OCI-LY3 (cell line): ENCODE measurements at regions not wholly inside any gene's neighbourhood (a gene's known extent, or its start where the extent isn't known, plus 50 kb on each side); places are given as distances from the start of the nearest gene placed in this dataset.

Experiments used
- H2AFZ ChIP-seq: fragments of 200-600, 300-600 bp; shearing (Covaris generic); 2 replicates; pipeline ENCODE4 v1.6.0; 2014; ENCODE audit warnings: antibody characterized with exemption, low read depth, low read length
- H3K27ac ChIP-seq: fragments of 200-600, 300-600 bp; sonication (generic); 2 replicates; pipeline ENCODE4 v1.5.1; 2014; ENCODE audit warnings: mild to moderate bottlenecking, low read length, moderate library complexity, mixed read lengths
- H3K27me3 ChIP-seq: fragments of 200-600, 300-600 bp; sonication (generic); 2 replicates; pipeline ENCODE4 v1.6.1; 2014; ENCODE audit warnings: low read depth, low read length, mixed read lengths
- H3K36me3 ChIP-seq: fragments of 200-600, 300-600 bp; sonication (generic); replicated peaks from 2 replicates; pipeline ENCODE3; 2014; ENCODE audit warnings: low read depth, low read length, mixed read lengths
- H3K4me1 ChIP-seq: fragments of 300-600, 200-600 bp; sonication (generic); 2 replicates; pipeline ENCODE4 v1.6.1; 2014; ENCODE audit warnings: low read length, mixed read lengths
- H3K4me2 ChIP-seq: fragments of 200-600, 300-600 bp; sonication (generic); 2 replicates; pipeline ENCODE4 v1.6.1; 2014; ENCODE audit warnings: low read length, mixed read lengths
- H3K4me3 ChIP-seq: fragments of 300-600, 200-600 bp; sonication (generic); 2 replicates; pipeline ENCODE4 v1.5.1; 2014; ENCODE audit warnings: antibody characterized with exemption, mild to moderate bottlenecking, low read length, moderate library complexity
- H3K79me2 ChIP-seq: fragments of 300-600, 200-600 bp; shearing (Covaris generic); 2 replicates; pipeline ENCODE4 v1.6.1; 2014; ENCODE audit warnings: mild to moderate bottlenecking, low read length, mixed read lengths
- H3K9ac ChIP-seq: fragments of 300-600, 200-600 bp; shearing (Covaris generic); 2 replicates; pipeline ENCODE4 v1.6.0; 2014; ENCODE audit warnings: mild to moderate bottlenecking, low read length, moderate library complexity
- H3K9me3 ChIP-seq: fragments of 200-600, 300-600 bp; shearing (Covaris generic); 2 replicates; pipeline ENCODE4 v1.6.1; 2014; ENCODE audit warnings: low read length, mixed read lengths; ENCODE audit not compliant: insufficient read depth
- H4K20me1 ChIP-seq: fragments of 200-600, 300-600 bp; sonication (generic); 2 replicates; pipeline ENCODE4 v1.6.1; 2016; ENCODE audit warnings: low read length, mixed read lengths; ENCODE audit not compliant: insufficient read depth
- CTCF ChIP-seq: fragments of 200-600, 300-600 bp; sonication (generic); IDR thresholded peaks from 2 replicates; pipeline ENCODE4 v1.5.1; 2014; ENCODE audit warnings: antibody characterized with exemption, low read length, low read depth
- EZH2phosphoT487 ChIP-seq: fragments of 200-600 bp; shearing (Covaris generic); IDR thresholded peaks from 2 replicates; pipeline ENCODE4 v1.6.1; 2018; ENCODE audit warnings: antibody characterized with exemption, mixed run types, low read depth

GRCh38 chr2:215717501-215718381, 281.9 kb upstream of the FN1 start:
- no peaks in the 10 kb centered on the region for H3K4me1 ChIP-seq
- H3K9me3 ChIP-seq: no peaks in the 10 kb centered on the region
- no peak overlapping the region for H3K4me2 ChIP-seq
- H3K79me2 ChIP-seq: no peaks in the 10 kb centered on the region
- no peaks in the 10 kb centered on the region for H4K20me1 ChIP-seq
- no peak overlapping the region for H3K9ac ChIP-seq
- no peak overlapping the region for H3K27ac ChIP-seq
- TF ChIP-seq CTCF (no peak), EZH2phosphoT487 (no peak)
- H3K27me3 ChIP-seq: no peaks in the 10 kb centered on the region
- no peak overlapping the region for H3K4me3 ChIP-seq
- H3K36me3 ChIP-seq: no peaks in the 10 kb centered on the region
- no peak overlapping the region for H2AFZ ChIP-seq

- no peak overlapping the region for H2AFZ ChIP-seq
- H3K27ac ChIP-seq: no peak overlapping the region
- H3K36me3 ChIP-seq: no peaks in the 10 kb centered on the region
- H3K79me2 ChIP-seq: no peaks in the 10 kb centered on the region
- H3K9me3 ChIP-seq: no peaks in the 10 kb centered on the region
- no peak for TF ChIP-seq EZH2phosphoT487
- TF ChIP-seq CTCF: no peak
- H4K20me1 ChIP-seq: no peaks in the 10 kb centered on the region
- no peak overlapping the region for H3K4me3 ChIP-seq
- no peak overlapping the region for H3K4me2 ChIP-seq
- H3K9ac ChIP-seq: no peak overlapping the region
- no peaks in the 10 kb centered on the region for H3K4me1 ChIP-seq
- no peaks in the 10 kb centered on the region for H3K27me3 ChIP-seq
Observed at GRCh38 chr2:215716956-215717355, 281.1 kb upstream of the FN1 start.

- H3K4me3 ChIP-seq: no peak overlapping the region
- no peak overlapping the region for H2AFZ ChIP-seq
- no peak overlapping the region for H3K9ac ChIP-seq
- no peaks in the 10 kb centered on the region for H3K4me1 ChIP-seq
- H3K27ac ChIP-seq: no peak overlapping the region
- H3K36me3 ChIP-seq: no peaks in the 10 kb centered on the region
- TF ChIP-seq EZH2phosphoT487 (no peak), CTCF (no peak)
- no peaks in the 10 kb centered on the region for H3K9me3 ChIP-seq
- H4K20me1 ChIP-seq: no peaks in the 10 kb centered on the region
- no peaks in the 10 kb centered on the region for H3K79me2 ChIP-seq
- no peak overlapping the region for H3K4me2 ChIP-seq
- H3K27me3 ChIP-seq: no peaks in the 10 kb centered on the region
Observed at GRCh38 chr2:215712871-215713790, 277.3 kb upstream of the FN1 start.
